NCI-H226 (cell line): ENCODE measurements at regions not wholly inside any gene's neighbourhood (a gene's known extent, or its start where the extent isn't known, plus 50 kb on each side); places are given as distances from the start of the nearest gene placed in this dataset.

Source experiments
- DNase-seq: peaks from one replicate; pipeline ENCODE4 v3.0.0-alpha.2; 2015

DNA sequence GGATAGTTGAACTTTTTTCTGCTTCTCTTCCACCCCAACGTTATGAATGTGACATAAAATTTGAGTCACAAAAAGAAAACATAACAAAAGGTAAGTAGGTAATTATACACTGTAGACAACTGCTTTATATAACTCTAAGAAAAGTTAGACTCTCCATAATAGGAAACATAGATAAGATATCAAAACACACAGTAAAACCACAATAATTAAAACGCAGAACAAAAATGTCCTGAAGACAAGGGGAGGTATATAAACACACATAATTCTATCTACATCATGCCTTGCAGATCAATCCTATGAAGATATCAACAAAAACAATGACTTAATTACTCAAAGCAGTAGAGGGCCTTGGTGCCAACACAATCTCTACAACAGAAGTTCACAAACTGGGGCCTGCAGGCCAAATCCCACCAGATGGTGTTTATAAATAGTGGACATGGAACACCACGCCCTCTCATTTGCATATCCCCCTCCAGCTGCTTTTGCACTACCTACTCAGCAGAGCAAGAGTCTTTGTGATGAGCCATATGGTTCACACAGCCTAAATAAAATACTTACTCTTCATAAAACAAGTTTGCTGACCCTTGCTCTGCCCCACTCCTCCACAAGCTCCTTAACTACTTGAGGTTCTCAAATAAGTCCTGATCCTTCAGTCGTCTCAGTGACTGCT, 254.7 kb downstream of the KLF12 start:
- DNase-seq, result no peak

DNA sequence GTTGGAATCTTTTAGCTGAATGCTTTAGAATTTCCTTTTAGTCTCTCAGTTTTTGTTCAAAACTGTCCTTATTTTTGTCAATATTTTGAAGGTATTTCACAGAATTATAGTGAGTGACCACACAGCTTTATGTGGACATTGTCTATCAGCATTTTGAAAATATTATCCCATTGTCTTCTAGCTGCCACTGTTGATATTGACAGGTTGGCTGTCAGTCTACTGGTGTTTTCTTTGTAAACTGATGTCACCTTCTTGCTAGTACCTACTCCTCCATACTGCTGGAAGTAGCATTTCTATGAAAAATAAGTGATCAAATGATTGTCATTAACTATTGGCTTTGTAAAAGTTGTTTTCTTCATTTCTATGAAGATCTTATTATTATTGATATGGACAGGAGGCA, 256.8 kb downstream of the KLF12 start:
- DNase-seq, result no peak

DNA sequence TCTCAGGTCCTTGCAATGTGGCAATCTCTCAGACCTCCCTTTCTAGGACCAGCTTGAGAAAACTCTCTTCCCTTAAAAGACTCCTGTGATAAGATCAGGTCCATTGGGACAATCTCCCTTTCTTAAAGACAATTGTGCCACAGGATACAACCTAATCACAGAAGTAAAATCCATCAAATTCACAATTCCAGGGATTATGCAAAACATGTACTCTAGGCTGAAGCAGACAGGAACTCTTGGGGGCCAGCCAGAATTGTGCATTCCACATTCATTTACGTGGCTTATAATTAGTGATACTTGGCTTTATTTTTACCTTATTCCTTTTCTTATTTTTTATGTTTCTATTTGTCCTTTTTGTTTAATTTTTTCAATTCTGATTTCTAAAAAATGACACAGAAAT, 257.9 kb downstream of the KLF12 start:
- no peak for DNase-seq

DNA sequence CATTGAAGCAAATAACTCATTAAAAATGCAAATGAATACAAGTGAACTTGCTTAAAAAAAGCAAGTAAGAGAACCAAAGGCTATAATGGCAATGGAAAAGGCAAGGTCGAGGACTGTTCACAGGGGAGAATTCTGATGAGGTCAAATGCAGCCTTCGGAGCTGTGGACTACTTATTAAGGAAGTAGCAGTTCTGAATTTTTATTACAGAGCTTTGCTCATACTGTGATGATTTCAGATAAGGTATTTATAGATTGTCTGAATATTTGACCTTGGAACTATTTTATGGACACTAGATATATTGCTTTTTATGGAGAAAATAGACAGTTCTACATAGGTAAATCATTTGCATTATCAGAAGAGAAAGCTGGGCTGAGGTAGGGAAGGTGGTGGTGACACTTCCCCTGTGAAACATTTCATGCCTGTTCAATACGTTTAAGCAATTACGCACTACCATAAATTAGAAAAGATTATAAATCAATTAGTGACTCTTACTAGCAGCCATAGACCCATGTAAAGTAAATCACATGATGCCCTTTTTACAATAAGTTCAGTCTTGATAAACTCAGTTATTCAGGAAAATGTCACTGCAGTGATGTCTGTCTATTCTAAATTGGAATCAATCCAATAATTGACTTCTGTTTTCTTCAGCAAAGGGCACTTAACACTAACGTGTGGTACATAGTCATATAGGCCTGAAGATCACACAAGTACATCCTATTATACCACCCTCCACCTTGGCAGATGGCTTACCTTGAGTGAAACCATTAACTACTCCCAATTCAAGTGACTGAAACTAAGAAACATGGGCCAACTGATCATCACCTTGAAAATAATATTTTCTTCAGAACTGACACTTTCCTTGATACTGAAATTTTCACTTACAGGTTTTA, 260.0 kb downstream of the KLF12 start:
- no peak for DNase-seq

DNA sequence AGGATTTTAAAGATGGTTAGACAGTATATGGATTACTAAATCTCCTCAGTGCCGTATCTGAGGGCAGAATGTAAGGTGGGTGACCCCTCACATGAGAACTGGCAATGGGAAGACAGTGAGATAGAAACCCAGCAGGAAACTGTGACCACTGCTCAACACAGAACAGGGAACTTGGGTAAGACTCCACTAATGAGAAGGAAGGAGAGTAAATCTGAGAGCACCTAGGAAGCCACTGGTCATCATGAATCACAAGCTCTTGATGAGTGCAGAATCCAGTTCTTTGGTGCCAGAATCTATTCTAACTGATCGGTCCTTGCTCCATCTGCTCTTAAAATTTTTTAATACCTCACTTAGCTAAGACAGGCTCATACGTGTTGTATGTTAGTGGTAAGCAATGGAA, 261.8 kb downstream of the KLF12 start:
- DNase-seq, result no peak

DNA sequence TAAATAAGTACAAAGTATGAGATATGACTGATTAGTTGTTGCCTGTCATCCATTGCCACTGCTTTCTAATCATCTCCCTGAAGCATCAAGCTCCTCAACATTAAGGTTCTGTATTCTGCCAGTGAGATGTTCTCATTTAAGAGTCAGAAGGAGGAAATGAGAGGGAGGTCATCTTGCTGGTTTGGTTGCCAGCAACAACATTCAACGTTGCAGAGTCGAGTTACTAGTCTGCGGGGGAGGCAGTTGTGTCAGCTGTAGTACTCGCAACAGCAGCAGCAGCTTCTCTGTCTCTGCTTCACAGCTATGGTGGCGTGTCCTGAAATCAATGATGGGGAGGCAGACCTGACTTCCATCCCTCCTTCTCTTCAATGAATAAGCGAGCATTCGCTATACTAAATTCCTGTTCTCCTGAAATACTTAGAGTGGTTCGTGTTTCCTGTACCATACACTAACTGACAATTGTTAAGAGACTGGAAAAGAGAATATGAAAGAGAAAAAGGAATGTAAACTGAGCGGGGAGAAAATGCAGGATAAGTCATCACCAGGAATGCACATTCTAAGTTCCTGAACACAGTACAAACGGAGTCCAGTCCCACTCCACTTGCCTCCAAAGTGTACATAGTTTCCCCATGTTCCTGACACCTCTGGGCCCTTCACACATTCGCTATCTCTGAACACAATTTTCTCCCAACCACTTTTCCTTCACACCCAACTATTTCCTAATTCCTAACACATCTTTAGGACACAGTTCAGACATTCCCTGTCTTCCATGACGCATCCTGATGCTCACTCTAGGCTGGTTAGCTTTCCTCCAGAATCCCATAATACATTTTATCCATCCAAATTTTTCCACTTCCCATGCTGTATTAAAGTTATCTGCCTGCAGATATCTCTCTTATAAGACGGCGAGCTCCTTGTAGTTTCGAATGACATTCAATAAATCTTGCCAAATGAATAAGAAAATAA, 263.0 kb downstream of the KLF12 start:
- DNase-seq, result peak; percentile 50

DNA sequence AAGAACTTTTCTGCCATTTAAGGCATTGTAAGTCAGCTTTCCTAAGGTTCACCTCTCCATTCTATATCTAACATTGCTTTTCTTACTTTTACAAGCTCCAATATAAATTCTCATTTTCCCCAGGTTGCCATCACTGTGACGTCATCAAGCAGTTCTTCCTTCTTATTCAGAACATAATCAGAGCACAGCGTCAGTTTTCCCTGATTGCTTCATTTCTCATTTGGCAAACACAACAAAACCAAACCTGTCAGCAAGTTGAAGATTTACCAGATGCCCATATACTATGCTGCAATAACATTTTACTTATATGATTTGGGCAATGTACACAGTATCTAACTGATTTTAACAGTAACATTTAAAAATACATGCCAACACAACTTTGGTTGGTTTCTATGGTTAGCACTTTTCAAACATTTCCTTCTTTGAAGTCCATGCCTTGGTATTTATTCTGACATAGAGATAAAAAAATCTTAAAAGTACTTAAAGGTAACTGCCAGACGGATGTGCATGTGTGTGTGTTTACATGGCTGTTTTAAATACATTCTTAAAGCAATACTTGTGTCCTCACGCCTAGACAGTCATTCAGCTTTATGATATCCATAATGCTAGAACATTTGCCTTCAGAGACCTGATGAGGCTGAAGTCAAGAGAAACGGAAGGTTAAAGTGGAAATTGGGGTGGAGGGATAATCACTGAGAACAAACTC, 264.0 kb downstream of the KLF12 start:
- DNase-seq, result no peak

DNA sequence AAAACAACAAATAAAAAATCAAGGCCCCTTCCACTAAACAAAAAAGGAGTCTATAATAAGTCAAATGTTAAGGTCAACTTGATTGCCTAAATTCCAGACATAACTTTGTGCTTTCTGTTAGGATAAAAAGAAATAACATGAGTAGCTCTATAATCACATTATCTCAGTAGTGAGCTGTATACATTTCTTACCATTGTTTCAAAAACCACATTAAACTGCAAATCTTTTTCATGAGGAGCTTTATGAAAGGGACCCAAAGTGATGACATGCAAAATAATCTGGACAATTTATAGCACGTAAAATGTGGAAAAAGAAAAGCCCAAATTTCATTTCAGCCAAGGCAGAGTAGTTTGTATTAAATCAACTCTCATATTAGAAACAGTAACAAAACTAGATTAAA, 269.2 kb downstream of the KLF12 start:
- DNase-seq, result no peak

DNA sequence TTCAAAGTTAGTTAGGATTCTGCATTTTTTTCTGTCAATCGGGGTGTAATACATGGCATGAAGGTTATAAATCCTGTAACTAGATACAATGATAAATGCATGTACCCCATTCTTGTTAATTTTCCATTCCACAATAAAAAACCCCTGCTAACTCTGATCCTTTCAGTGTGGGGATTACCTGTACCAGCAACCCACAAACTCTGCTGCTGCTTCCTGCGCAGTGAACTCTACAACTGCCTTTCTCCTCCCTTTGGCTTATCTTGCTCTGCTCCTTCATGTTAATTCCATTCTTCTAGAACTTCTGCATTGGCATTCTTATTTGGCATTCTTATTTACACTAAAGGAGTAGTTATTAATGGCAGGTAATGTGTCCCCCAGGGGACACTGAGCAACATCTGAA, 273.1 kb downstream of the KLF12 start:
- no peak for DNase-seq

DNA sequence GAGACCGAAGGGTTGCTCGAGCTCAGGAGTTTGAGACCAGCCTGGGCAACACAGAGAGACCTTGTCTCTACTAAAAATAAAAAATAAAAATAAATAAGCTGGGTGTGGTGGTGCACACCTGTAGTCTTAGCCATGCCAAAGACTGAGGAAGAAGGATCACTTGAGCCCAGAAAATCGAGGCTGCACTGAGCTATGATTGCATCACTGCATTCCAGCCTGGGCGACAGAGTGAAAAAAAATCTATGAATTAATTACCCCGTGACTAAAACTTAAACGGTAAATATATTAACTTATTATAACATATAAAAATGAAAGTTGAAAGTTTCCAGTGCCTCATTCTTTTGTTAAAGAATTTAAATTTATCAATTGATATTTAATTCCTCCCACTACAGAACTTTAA, 273.7 kb downstream of the KLF12 start:
- DNase-seq, result no peak

DNA sequence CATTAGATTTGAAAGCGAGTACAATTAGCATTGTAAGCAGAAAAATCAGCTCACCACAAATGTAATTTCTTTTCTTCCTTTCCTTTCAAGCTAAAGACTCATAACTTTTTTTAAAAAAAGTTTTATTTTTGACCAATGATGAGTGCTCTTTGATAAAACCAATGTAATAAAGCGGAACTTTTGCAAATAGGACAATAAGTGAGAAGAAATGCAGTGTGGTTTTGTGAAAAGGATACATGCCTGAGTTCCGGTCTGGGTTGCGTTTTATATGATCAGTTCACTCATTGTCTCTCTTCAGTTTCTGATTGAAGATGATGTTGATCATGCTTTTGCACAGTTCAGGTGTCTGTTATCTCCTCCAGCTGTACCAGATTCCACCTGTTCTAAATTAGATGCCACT, 274.4 kb downstream of the KLF12 start:
- no peak for DNase-seq

DNA sequence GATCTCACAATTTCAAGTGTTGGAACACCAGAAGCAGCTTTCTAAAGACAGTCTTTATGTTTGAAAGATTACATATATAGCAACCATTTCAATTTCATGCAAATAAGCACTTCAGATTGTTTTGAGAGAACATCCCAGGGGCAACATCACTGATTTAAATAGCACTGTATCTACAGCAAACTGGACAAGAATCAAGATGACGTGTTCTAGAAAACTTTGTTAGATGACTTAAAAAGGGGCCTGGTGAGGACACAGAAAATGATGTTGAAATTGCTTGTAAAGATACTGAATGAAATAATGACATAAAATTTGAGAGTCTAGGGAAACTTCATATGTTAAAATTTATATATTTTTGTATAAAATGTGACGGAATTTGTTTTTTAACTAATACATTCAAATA, 277.1 kb downstream of the KLF12 start:
- no peak for DNase-seq

DNA sequence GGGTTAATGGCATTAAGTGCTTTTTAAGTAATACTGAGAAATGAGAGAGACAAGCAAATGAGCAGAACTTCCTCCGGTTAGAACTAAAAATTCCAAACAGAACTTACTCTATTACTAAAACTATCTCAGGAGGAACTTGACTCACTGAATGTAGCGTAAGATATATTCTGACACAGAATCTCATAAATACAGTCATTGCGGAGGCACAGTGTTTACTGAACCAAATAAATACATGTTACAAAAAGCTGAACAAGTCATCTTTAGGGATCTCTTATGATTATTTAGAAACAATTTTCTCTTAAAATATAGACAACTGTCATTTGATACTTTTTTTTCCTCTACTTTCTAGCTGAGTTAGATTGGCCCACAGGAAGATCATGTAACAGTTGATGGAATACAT, 283.1 kb downstream of the KLF12 start:
- no peak for DNase-seq

DNA sequence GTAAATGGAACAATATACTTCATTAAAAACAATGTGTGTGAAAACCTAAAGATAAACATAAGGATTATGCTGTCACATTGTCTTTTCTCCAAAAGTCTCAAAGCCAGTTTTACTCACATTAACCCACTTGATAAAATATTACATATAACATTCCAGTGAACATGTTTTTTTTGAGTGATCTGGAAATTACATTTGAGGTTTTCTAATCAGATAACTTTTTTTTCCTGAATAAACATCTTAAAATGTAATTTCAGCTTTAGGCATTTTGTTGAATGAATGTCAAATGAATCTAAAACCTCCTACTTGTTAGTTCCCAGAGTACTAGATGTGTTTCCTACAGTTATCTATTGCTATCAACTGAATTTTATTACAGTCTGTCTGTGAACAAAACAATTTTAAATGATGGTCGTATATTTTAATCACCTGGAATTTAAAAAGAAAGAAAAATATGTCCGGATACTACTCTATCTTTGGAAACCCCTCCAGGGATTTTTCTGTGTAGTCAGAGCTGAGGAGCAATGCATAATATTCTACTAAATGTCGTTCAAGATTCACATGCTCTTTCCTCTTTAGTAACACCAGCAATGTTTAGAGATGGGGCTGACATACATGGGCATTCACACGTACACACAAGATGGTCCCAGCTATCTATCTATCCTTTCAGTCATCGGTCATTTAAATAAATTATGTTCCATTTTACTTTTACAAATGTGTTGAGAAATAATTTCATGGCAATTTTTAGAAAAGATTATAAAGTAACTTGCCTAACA, 283.9 kb downstream of the KLF12 start:
- DNase-seq, result no peak

DNA sequence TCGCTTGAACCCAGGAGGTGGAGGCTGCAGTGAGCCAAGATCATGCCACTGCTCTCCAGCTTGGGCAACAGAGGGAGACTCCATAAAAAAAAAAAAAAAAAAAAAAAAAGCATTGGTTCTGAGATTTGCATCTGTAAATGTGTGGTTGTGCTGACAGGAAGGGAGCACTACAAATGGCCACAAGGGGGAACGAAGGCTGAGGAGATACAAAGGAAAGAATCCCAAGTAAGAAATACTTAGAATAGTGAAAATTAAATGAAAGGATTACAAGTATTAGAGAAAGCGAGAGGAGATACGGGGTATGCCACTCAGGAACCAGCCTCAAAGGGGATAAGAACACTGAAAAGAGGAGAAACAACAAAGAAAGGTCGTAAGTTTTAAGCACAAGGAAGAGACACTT, 284.9 kb downstream of the KLF12 start:
- no peak for DNase-seq

DNA sequence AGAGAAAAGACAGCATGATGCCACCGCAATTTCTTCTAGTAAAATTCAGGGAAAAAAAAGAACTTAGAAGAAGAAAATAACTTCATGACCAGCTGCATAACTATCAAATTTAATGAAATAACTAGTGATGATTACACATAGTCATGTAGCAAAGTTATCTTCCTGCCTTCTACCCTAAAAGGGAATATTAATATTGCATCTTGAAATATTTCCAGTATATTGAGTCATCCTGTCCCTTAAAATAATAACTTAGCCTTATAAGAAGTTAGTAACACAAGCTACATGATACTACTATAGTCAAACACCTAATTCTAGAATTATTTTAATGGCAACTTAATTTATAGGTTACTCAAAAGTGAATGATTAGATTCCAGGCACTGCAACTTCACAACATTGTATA, 289.2 kb downstream of the KLF12 start:
- DNase-seq, result no peak

DNA sequence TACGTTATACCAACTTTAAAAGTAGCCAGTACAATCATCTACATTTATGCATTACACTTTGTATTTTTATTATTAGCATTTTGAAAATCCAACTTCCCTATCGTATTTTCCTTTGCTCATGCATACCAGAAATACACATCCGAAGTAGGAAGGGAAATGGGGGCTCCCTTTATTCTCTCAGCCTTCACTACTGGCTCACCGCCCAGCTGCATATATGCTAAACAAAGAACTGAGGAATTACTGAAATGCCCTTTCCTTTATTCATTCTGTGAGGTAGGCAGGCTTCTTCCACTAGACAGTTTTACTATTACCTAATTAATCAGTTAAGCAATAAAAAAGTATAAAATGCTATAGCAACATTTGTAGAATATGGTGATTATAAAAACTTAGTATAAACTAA, 291.6 kb downstream of the KLF12 start:
- no peak for DNase-seq

DNA sequence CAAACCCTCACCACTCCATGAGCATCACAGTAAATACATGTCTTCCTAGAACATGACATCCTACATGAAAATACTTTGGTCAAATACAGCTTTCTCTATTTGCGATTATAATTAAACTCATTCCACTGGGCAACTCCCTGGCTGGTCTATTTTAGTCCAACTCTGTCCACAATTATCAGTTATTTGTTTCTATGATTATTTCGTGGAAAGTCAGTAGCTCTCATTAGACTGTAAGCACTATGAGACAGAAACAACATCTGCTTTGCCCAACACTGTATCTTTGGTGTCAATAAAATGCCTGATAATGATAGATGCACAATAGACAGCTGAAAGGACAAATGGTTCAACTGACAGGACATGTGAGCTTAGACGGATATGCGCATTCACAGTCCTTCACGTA, 292.0 kb downstream of the KLF12 start:
- no peak for DNase-seq

DNA sequence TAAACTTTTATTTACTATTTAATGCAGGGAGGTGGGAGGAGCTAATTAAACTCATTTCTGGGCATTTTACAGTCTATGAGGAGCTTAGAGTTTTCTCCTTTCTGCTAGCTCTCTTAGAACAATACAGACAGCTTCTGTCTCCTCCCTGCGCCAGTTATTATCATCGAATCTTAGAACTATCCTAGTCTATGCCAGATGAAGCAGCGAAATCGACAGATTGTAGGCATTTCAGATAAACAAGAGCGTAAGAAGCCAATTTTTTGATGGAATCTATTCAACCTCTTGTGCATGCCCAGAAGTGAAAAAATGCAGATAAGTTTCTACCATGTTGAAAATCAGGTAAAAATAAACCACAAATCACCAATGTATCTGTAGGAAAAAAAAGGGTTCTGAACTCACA, 297.1 kb downstream of the KLF12 start:
- no peak for DNase-seq

DNA sequence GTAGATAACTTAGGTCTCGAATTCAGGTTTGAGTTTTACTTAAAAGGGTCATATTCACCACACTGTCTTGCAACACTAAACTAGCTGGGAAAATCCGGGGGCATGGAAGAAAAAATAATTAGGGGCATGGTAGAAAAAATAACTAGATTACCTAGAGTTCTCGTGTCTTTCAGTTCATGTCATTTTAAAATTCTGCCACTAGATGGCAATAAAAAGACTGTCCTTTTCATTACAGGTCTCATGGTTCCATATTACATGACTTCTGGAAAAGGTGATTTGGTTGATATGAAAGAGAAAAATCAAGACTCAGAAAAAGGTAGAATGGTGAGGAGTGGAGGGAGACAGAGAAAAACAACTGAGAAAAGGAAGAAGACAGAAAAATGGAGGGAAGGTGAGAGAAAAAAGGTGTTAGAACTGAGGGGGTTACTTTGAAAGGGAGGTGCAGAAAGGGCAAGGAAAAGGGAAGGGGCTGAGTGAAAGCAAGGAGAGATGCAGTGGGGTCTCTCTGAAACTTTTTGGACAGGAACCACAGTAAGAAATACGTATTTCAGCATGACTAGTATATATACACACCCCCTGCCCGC, 299.0 kb downstream of the KLF12 start:
- DNase-seq, result peak; percentile 32

DNA sequence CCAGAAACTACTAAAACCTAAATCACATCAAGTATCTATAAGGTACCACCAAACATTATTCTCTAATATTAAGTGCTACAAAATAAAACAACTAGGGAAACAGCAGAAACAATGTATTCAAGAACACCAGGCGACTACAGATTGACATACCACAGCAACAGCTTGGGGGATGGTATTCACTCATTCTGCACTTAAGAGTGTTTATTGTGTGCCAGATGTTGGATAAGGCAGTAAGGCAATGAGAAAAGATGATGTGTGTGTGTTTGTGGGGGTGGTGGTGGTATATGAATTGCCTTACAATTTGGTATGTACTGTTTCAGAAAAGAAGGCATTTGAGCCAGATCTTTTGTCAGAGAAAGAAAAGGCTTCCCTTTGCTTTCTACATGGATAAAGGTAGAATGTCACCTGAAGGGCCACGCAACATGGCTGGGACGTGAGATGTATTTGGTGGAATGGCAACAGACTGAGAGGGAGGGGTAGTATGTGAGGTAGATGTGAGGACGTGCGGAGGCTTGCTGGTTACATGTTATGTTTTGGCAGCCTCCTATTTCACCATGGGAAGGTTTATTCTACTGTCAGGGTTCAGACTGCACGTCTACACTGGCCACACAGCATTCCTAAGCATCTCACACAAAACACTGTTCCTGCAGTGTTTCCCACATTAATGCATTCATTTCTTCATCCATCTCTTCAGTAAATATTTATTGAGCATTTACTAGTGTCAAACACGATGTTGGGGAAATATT, 300.7 kb downstream of the KLF12 start:
- DNase-seq, result no peak
